Cardiac fibroblast (primary cell): ENCODE measurements at regions not wholly inside any gene's neighbourhood (a gene's known extent, or its start where the extent isn't known, plus 50 kb on each side); places are given as distances from the start of the nearest gene placed in this dataset.
A peak's percentile ranks its signal among the peaks of the same experiment; 100 is the strongest.

Experiments used
- DNase-seq, 2 donors: peaks; one replicate each; pipeline versions ENCODE4 v3.0.0 to v3.0.0-alpha.2; 2010; ENCODE audit warnings: low read depth in 2 of 2
- H3K4me3 ChIP-seq, 2 donors: replicated peaks in 1 of 2; 1 replicate in 1 of 2; 2 replicates in 1 of 2; pipeline ENCODE4 v1.5.1; 2011; ENCODE audit warnings: low read depth in 2 of 2, low read length in 2 of 2, mild to moderate bottlenecking in 2 of 2, moderate library complexity in 1 of 2
- CTCF ChIP-seq: IDR thresholded peaks from one replicate; pipeline ENCODE4 v1.5.1; 2011; ENCODE audit warnings: low read depth, mild to moderate bottlenecking, low read length, inconsistent platforms

DNA sequence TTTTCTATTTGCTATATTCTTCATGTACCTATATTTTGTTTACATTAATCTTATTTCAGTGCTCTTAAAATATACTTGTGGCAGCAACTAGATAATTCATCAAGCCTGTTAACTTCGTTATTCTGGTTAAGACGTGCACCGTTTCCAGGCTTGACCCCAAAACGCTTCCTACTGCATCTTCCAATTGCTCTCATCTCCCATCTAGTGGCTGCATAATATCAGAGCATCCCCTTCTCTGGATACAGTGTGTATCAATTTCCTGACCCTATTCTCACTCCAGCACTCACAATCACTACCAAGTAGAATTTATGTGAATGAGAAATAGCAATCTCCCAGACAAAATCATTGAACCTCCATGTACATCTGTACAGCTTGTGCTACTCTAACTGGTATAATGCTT is 1280.3 kb upstream of the B3GALT2 start:
- H3K4me3 ChIP-seq = no peak overlapping the region
- no peak for DNase-seq
- no peak for TF ChIP-seq CTCF

DNA sequence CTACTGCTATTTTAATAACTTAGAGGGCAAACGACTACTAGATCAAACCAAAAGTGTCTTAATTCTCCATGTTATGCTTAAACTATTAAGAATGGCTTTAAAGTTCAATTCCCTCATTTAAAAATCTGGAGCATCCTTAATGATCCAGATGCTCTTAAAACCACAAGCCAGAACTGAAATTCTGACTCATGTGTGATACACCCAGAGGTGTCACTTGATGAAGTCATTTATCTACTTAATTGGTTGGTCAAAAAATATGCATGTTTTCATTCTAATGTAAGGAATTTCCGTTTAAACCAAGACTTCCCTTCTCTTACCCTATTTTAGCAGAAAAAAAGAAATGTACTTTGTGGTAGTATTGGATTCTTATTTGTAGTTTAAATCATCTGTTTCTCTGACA is 1261.2 kb upstream of the B3GALT2 start:
- peak in 1 of 2 donors; percentile 5 for DNase-seq
- H3K4me3 ChIP-seq = no peak overlapping the region
- TF ChIP-seq CTCF = no peak

DNA sequence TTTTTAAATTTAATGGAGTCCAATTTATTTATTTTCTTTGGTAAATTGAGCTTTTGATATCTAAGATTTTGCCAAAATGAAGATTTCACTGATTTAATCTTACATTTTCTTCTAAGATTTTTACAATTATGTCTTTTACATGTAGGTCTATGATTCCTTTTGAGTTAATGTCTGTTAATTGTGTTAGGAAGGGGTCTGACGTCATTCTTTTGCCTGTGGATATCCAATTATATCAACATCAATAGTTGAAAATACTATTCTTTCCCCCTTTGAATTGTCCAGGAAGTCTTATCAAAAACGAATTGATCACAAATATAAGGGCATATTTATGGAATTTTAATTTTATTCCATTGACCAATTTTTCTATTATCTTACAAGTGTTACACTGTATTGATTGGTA is 1258.8 kb upstream of the B3GALT2 start:
- no peak for TF ChIP-seq CTCF
- no peak overlapping the region for H3K4me3 ChIP-seq
- no peak for DNase-seq

GRCh38 chr1:194442901-194443575 is 1256.6 kb upstream of the B3GALT2 start:
- no peak for TF ChIP-seq CTCF
- no peak for DNase-seq
- no peak overlapping the region for H3K4me3 ChIP-seq

GRCh38 chr1:194437135-194437534 is 1250.7 kb upstream of the B3GALT2 start:
- no peak for TF ChIP-seq CTCF
- no peak for DNase-seq
- no peak overlapping the region for H3K4me3 ChIP-seq

DNA sequence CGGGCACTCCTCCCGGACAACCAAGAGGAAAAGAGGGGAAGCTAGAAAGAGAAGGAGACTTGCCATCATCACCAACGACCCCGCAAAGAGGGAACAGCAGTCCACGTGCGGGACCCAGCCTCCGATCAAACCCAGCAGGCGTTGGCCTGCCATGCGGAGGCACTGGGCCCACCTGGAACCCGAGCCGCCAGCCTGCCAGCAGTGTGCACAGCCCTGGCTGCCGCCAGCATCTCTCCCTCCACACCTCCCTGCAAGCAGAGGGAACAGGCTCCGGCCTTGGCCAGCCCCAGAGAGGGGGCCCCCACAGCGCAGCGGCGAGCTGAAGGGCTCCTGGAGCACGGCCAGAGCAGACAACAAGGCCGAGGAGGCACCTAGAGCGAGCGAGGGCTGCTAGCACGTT is 1244.7 kb upstream of the B3GALT2 start:
- TF ChIP-seq CTCF = no peak
- DNase-seq = no peak
- no peak overlapping the region for H3K4me3 ChIP-seq

DNA sequence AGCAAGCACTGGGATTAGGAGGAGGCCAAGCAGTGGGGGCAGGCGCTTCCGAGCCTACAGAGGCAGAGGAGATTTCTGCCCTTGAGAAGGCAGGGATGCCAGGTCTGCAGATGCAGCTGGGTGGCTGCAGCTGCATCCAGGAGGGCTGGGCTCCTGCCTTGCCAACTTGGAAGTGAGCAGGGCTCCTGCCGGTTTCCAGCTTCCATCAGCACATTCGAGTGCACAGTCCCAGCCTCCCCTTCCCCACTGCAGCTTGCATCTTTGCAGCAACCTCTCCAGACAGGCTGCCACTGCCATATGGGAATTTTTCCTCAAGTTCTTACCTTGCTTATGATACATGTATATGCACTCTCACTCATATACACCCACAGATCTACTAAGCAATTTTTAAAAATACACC is 1234.3 kb upstream of the B3GALT2 start:
- DNase-seq = no peak
- TF ChIP-seq CTCF = no peak
- no peak overlapping the region for H3K4me3 ChIP-seq
